ENCODE measurements at regions not wholly inside any gene's neighbourhood (a gene's known extent, or its start where the extent isn't known, plus 50 kb on each side); places are given as distances from the start of the nearest gene placed in this dataset.
A peak's percentile ranks its signal among the peaks of the same experiment; 100 is the strongest.

DNA sequence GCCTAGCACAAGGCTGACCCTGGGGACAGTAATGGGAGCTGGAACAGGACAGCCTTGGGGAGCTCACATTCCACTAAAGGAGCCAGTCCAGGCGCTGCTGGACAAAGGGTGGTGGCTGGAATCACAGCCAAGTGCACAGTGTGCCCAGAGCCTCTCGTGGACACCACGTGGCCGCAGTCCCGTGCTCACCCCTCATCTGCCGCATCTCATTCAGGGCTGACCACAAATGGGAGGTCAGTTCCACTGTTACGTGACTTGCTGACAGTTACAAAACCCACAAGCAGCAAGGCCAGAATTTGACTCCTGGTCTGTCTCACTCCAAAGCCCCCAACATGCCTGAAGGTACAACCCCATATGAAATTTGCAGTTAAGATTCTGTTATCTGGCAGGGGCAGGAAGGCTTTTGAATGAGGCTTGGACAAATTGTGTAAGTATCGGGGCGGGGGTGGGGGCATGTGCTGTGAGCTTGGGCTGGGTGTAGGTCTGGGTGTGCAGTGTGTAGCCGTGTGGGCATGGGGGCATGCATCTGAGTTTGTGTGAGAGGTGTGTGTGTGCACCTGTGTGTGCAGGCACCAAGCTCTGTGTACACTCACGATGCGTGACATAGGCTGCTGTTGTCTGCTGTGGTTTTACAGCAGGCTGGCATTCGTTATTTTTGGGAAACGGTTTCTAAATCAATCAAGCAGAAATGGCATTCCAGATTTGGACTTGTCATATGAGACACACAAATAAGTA, 301.7 kb downstream of the BRD1 start:
- WGBS, 2 donors, result 61 to 75% methylated on average over 14 of the region's 14 CpGs
- TF ChIP-seq POLR2AphosphoS5 (IDR thresholded peaks at IDR 0.05) (no peak), POLR2A (IDR thresholded peaks at IDR 0.05) (no peak), EP300 (IDR thresholded peaks at IDR 0.05) (no peak)
- TF ChIP-seq, protein P1, sequence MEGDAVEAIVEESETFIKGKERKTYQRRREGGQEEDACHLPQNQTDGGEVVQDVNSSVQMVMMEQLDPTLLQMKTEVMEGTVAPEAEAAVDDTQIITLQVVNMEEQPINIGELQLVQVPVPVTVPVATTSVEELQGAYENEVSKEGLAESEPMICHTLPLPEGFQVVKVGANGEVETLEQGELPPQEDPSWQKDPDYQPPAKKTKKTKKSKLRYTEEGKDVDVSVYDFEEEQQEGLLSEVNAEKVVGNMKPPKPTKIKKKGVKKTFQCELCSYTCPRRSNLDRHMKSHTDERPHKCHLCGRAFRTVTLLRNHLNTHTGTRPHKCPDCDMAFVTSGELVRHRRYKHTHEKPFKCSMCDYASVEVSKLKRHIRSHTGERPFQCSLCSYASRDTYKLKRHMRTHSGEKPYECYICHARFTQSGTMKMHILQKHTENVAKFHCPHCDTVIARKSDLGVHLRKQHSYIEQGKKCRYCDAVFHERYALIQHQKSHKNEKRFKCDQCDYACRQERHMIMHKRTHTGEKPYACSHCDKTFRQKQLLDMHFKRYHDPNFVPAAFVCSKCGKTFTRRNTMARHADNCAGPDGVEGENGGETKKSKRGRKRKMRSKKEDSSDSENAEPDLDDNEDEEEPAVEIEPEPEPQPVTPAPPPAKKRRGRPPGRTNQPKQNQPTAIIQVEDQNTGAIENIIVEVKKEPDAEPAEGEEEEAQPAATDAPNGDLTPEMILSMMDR (IDR thresholded peaks at IDR 0.05), result no peak
- Histone ChIP-seq H3K36me3 (no peaks in the 10 kb centered on the region), H3K4me1 (no peaks in the 10 kb centered on the region), H3K27ac (no peak overlapping the region), H3K4me3 (no peak overlapping the region), H3K27me3 (peaks cover 0 to 46% (median 18%) of the 10 kb centered on the region in 3 donors), H3K9me3 (no peaks in the 10 kb centered on the region)
- intact Hi-C loops (cut with DNase I), result no loop called here
- DNase-seq, result peak; percentile 63

DNA sequence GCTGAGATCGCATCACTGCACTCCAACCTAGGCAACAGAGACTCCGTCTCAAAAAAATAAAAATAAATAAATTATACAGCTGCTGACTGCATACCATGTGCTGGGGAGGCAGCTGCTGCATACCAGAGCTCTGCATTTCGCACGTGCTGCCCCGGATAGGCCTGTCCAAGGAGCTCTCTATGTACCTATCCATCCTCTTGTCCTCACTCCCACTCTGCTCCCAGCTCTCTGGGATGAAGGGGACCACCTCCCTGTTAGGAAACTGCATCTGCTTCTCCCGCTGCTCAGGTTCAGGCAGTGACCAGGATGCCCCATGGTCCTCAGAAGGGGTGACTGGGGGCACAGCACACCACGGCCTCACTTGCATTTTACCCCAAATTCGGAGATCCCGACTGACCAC, 302.3 kb downstream of the BRD1 start:
- H3K4me1 ChIP-seq, result no peaks in the 10 kb centered on the region
- no peaks in the 10 kb centered on the region for H3K36me3 ChIP-seq
- WGBS, 2 donors, result 66 to 75% methylated on average over 9 of the region's 9 CpGs
- H3K4me3 ChIP-seq, result no peak overlapping the region
- H3K27me3 ChIP-seq, result peaks cover 0 to 52% (median 18%) of the 10 kb centered on the region in 3 donors
- H3K27ac ChIP-seq, result no peak overlapping the region
- TF ChIP-seq POLR2A (IDR thresholded peaks at IDR 0.05) (no peak), POLR2AphosphoS5 (IDR thresholded peaks at IDR 0.05) (no peak), EP300 (IDR thresholded peaks at IDR 0.05) (no peak)
- TF ChIP-seq, protein P1 (IDR thresholded peaks at IDR 0.05), result no peak
- no peak for DNase-seq
- intact Hi-C loops (cut with DNase I), result no loop called here
- H3K9me3 ChIP-seq, result peaks cover 0 to 3% (median 0%) of the 10 kb centered on the region in 4 donors

DNA sequence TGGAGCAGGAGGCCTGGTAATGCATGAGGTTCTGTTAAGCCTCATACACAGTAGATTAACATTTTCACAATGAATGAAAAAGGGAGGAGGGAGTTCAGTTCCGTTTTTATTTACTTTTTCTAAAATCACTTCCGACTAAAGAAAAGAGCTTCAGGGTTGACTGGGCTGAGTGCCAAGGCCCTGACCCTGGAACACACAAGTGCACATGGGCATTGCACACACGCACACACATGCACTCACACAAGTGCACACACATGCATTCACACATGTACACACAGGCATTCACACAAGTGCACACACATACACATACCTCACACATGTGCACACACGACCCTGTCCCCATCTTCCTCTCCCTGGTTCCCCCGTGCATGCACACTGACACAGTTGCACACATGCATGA, 303.3 kb downstream of the BRD1 start:
- WGBS, 2 donors, result 30 to 55% methylated on average over 5 of the region's 5 CpGs
- DNase-seq, result no peak
- intact Hi-C loops (cut with DNase I), result no loop called here
- Histone ChIP-seq H3K9me3 (peaks cover 0 to 3% (median 0%) of the 10 kb centered on the region in 4 donors), H3K27me3 (peaks cover 0 to 62% (median 18%) of the 10 kb centered on the region in 3 donors), H3K4me1 (no peaks in the 10 kb centered on the region), H3K4me3 (no peak overlapping the region), H3K27ac (no peak overlapping the region), H3K36me3 (no peaks in the 10 kb centered on the region)
- no peak for TF ChIP-seq POLR2AphosphoS5 (IDR thresholded peaks at IDR 0.05)
- TF ChIP-seq EP300 (IDR thresholded peaks at IDR 0.05), result no peak
- TF ChIP-seq, protein P1 (IDR thresholded peaks at IDR 0.05), result no peak
- no peak for TF ChIP-seq POLR2A (IDR thresholded peaks at IDR 0.05)

DNA sequence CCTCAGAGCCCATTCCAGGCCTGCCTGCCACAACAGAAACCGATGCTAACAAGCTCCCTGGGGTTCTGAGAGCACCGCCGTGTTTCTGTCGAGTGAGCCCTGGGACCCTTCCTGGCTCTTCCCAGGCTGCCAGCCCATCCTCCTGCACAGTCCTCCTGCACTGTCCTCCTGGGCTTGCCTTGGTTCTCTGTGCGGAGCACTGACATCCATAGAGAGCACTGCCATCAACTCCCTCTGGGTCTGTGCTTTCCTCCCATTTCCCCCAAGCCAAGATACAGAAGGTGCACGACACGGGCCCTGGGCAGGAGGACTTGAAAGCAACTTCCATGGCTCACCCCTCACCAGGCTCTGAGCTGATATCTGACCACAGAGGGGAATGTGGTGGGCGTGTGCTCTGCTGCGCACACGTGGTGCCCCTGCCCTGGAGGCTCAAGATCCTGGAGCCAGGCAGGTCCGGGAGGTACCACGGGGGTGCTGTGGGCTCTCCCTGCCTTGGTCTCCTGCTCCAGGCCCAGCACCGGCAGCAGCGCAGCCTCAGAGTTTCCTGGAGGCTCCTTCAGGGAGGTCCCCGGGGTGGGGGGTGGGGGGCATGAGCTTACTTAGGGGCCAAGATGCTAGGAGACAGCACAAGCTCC, 304.2 kb downstream of the BRD1 start:
- no peaks in the 10 kb centered on the region for H3K36me3 ChIP-seq
- intact Hi-C loops (cut with DNase I), result no loop called here
- DNase-seq, result peak; percentile 51
- no peak overlapping the region for H3K4me3 ChIP-seq
- H3K9me3 ChIP-seq, result peaks cover 0 to 3% (median 0%) of the 10 kb centered on the region in 4 donors
- no peak overlapping the region for H3K27ac ChIP-seq
- 49 to 79% methylated on average over 15 of the region's 15 CpGs for WGBS, 2 donors
- TF ChIP-seq POLR2AphosphoS5 (IDR thresholded peaks at IDR 0.05) (no peak), EP300 (IDR thresholded peaks at IDR 0.05) (no peak), POLR2A (IDR thresholded peaks at IDR 0.05) (no peak)
- TF ChIP-seq, protein P1 (IDR thresholded peaks at IDR 0.05), result no peak
- peaks cover 0 to 69% (median 18%) of the 10 kb centered on the region in 3 donors for H3K27me3 ChIP-seq
- no peaks in the 10 kb centered on the region for H3K4me1 ChIP-seq
